ENCODE measurements at regions not wholly inside any gene's neighbourhood (a gene's known extent, or its start where the extent isn't known, plus 50 kb on each side); places are given as distances from the start of the nearest gene placed in this dataset.

GRCh38 chr2:54054271-54054670, 61.1 kb upstream of the ACYP2 start:
- TF ChIP-seq CTCF (optimal IDR thresholded peaks at IDR 0.05 in 1 of 3, IDR thresholded peaks at IDR 0.05 in 1 of 3, conservative IDR thresholded peaks at IDR 0.05 in 1 of 3; ENCODE audit: extremely low read depth in 1 of 3, insufficient read depth in 2 of 3, low read length in 3 of 3) (no peak), EZH2 (IDR thresholded peaks at IDR 0.05; ENCODE audit: low read length) (no peak)

Measured in keratinocyte (primary cell).